PC-3 (cell line): ENCODE measurements at regions not wholly inside any gene's neighbourhood (a gene's known extent, or its start where the extent isn't known, plus 50 kb on each side); places are given as distances from the start of the nearest gene placed in this dataset.
"Not testable (repeated sequence)": the region's sequence is repeated elsewhere in the genome, so short reads cannot be mapped to it uniquely, and the experiment has no call there.

Source experiments
- ATAC-seq: fragments of 200-7000 bp; cut with Tn5 transposase; 2 replicates; pipeline ENCODE4 v1.9.1; 2020; ENCODE audit warnings: mild to moderate bottlenecking, moderate library complexity
- BruUV-seq: library from RNA; stranded (reverse); fragments of 400-500 nt; replicated peaks from 2 replicates; lab custom pipeline; 2021; lab: Mats Ljungman, UMichigan
- CTCF ChIA-PET: fragments of 300-600 bp; sonication (Branson Sonifier 250); formaldehyde crosslinking; loops from one replicate; lab custom pipeline; 2022; ENCODE audit warnings: antibody characterized with exemption; lab: Charles Lee
- POLR2A ChIA-PET: fragments of 300-600 bp; sonication (Branson Sonifier 250); formaldehyde crosslinking; loops from one replicate; lab custom pipeline; 2022; ENCODE audit warnings: antibody characterized with exemption; ENCODE audit not compliant: unreplicated experiment; lab: Charles Lee
- DNase-seq: peaks from one replicate; pipeline ENCODE4 v3.0.0-alpha.2; 2015
- H2AFZ ChIP-seq: fragments of 300-600 bp; sonication (generic); 2 replicates; pipeline ENCODE4 v1.6.0; 2016; ENCODE audit warnings: antibody characterized with exemption, low read length
- H3F3A ChIP-seq: fragments of 300-600 bp; sonication (generic); one replicate; pipeline ENCODE4 v1.6.0; 2017; ENCODE audit warnings: antibody characterized with exemption, low read length, control low read depth, mild to moderate bottlenecking; ENCODE audit not compliant: unreplicated experiment
- H3K27ac ChIP-seq: fragments of 300-600 bp; sonication (generic); 2 replicates; pipeline ENCODE4 v1.5.1; 2016; ENCODE audit warnings: mild to moderate bottlenecking, low read length
- H3K27me3 ChIP-seq: fragments of 300-600 bp; sonication (generic); 2 replicates; pipeline ENCODE4 v1.6.1; 2016; ENCODE audit warnings: low read length, mixed read lengths
- H3K36me3 ChIP-seq: fragments of 300-600 bp; sonication (generic); 2 replicates; pipeline ENCODE4 v1.6.1; 2016; ENCODE audit warnings: low read depth, mixed run types, low read length, mixed read lengths
- H3K4me1 ChIP-seq: fragments of 300-600 bp; sonication (generic); 2 replicates; pipeline ENCODE4 v1.5.1; 2016; ENCODE audit warnings: low read length; ENCODE audit not compliant: insufficient read depth
- H3K4me2 ChIP-seq: fragments of 300-600 bp; sonication (generic); 2 replicates; pipeline ENCODE4 v1.6.0; 2016; ENCODE audit warnings: low read length
- H3K4me3 ChIP-seq: fragments of 300-600 bp; sonication (generic); 2 replicates; pipeline ENCODE4 v1.5.1; 2016; ENCODE audit warnings: mild to moderate bottlenecking, low read length, mixed read lengths
- H3K79me2 ChIP-seq: fragments of 300-600 bp; sonication (generic); 2 replicates; pipeline ENCODE4 v1.6.1; 2017; ENCODE audit warnings: low read length, mixed read lengths
- H3K9ac ChIP-seq: fragments of 300-600 bp; sonication (generic); 2 replicates; pipeline ENCODE4 v1.6.0; 2016; ENCODE audit warnings: mild to moderate bottlenecking, low read length
- H3K9me2 ChIP-seq: fragments of 300-600 bp; sonication (generic); replicated peaks from 2 replicates; pipeline ENCODE4 v1.6.1; 2016; ENCODE audit warnings: mixed run types, low read length, mixed read lengths
- H3K9me3 ChIP-seq: fragments of 300-600 bp; sonication (generic); 2 replicates; pipeline ENCODE4 v1.6.1; 2016; ENCODE audit warnings: low read length, mixed read lengths
- H4K20me1 ChIP-seq: fragments of 300-600 bp; sonication (generic); 2 replicates; pipeline ENCODE4 v1.6.1; 2016; ENCODE audit warnings: low read length, mixed read lengths
- CTCF ChIP-seq: fragments of 300-600 bp; sonication (generic); conservative IDR thresholded peaks from 2 replicates; pipeline ENCODE4 v1.5.1; 2017; ENCODE audit warnings: antibody characterized with exemption, low read depth, mild to moderate bottlenecking, low read length
- EZH2 ChIP-seq: fragments of 300-600 bp; sonication (generic); IDR thresholded peaks from one replicate; pipeline ENCODE4 v1.6.1; 2017; ENCODE audit warnings: antibody characterized with exemption, mild to moderate bottlenecking, low read length; ENCODE audit not compliant: unreplicated experiment
- EZH2phosphoT487 ChIP-seq: fragments of 300-600 bp; sonication (generic); IDR thresholded peaks from 2 replicates; pipeline ENCODE4 v1.6.1; 2018; ENCODE audit warnings: mild to moderate bottlenecking, antibody characterized with exemption, low read length, borderline replicate concordance
- intact Hi-C: fragments of 100-400 bp; cut with micrococcal nuclease; formaldehyde crosslinking; loops from 2 replicates; pipeline ENCODE4 v1.9.0; 2023

GRCh38 chr7:28330384-28331070 lies 81.8 kb upstream of the CREB5 start:
- H3K27ac ChIP-seq: no peak overlapping the region
- no peak overlapping the region for H3K4me3 ChIP-seq
- TF ChIP-seq EZH2phosphoT487 (no peak), EZH2 (no peak), CTCF (no peak)
- no peaks in the 10 kb centered on the region for H3F3A ChIP-seq
- ChIA-PET POLR2A (no interaction called here), CTCF (no interaction called here)
- ATAC-seq: no peak
- H3K4me2 ChIP-seq: no peak overlapping the region
- no peaks in the 10 kb centered on the region for H3K9me2 ChIP-seq
- intact Hi-C loops: no loop called here
- peaks cover 11% of the 10 kb centered on the region; the same call in 1 of the 2 replicates for H3K4me1 ChIP-seq
- no peaks in the 10 kb centered on the region for H3K27me3 ChIP-seq
- no peaks in the 10 kb centered on the region for H3K36me3 ChIP-seq
- H2AFZ ChIP-seq: no peak overlapping the region
- no peak for DNase-seq
- BruUV-seq: no TSS peak
- H3K79me2 ChIP-seq: no peaks in the 10 kb centered on the region
- no peak overlapping the region for H3K9ac ChIP-seq
- no peaks in the 10 kb centered on the region for H3K9me3 ChIP-seq
- H4K20me1 ChIP-seq: no peaks in the 10 kb centered on the region

- no peaks in the 10 kb centered on the region for H3F3A ChIP-seq
- ATAC-seq (no peak), DNase-seq (no peak)
- TF ChIP-seq EZH2 (no peak), EZH2phosphoT487 (no peak), CTCF (no peak)
- no peak overlapping the region for H3K9ac ChIP-seq
- POLR2A ChIA-PET: no interaction called here
- no peak overlapping the region for H3K27ac ChIP-seq
- no peaks in the 10 kb centered on the region for H3K36me3 ChIP-seq
- H3K79me2 ChIP-seq: no peaks in the 10 kb centered on the region
- no peaks in the 10 kb centered on the region for H3K9me2 ChIP-seq
- no peak overlapping the region for H3K4me3 ChIP-seq
- H3K4me2 ChIP-seq: no peak overlapping the region
- H3K4me1 ChIP-seq: peaks cover 11% of the 10 kb centered on the region; the same call in 1 of the 2 replicates
- CTCF ChIA-PET: no interaction called here
- no peaks in the 10 kb centered on the region for H4K20me1 ChIP-seq
- no peaks in the 10 kb centered on the region for H3K27me3 ChIP-seq
- no TSS peak for BruUV-seq
- no peak overlapping the region for H2AFZ ChIP-seq
- no peaks in the 10 kb centered on the region for H3K9me3 ChIP-seq
- intact Hi-C loops: no loop called here
Observed at GRCh38 chr7:28332046-28332445, 80.3 kb upstream of the CREB5 start.

- H3K27ac ChIP-seq, H3K27me3 ChIP-seq, POLR2A ChIA-PET, H2AFZ ChIP-seq, H3K4me2 ChIP-seq, BruUV-seq, CTCF ChIA-PET, H4K20me1 ChIP-seq, H3K9me3 ChIP-seq, intact Hi-C loops, H3K4me3 ChIP-seq, H3K79me2 ChIP-seq, ATAC-seq, H3K9ac ChIP-seq, H3K36me3 ChIP-seq, H3K4me1 ChIP-seq, H3K9me2 ChIP-seq, DNase-seq, H3F3A ChIP-seq: not testable (repeated sequence)
Observed at GRCh38 chr7:28333548-28333947, 78.8 kb upstream of the CREB5 start.
